SHP77 (cell line): ENCODE measurements at regions not wholly inside any gene's neighbourhood (a gene's known extent, or its start where the extent isn't known, plus 50 kb on each side); places are given as distances from the start of the nearest gene placed in this dataset.
"Not testable (repeated sequence)": the region's sequence is repeated elsewhere in the genome, so short reads cannot be mapped to it uniquely, and the experiment has no call there.

Experiments used
- DNase-seq, 2 experiments: peaks; one replicate each; lab custom pipeline; 2025; lab: John Stamatoyannopoulos, UW

GRCh38 chr9:101991926-101992325, 253.5 kb upstream of the GRIN3A start:
- DNase-seq: no peak

GRCh38 chr9:101977614-101978210, 239.3 kb upstream of the GRIN3A start:
- DNase-seq: peak in 1 of 2 experiments; percentile 16

GRCh38 chr9:101970609-101971008, 232.2 kb upstream of the GRIN3A start:
- no peak for DNase-seq

- no peak for DNase-seq
Measured at GRCh38 chr9:101968392-101968791, 229.9 kb upstream of the GRIN3A start.

- no peak for DNase-seq
Measured at GRCh38 chr9:101966691-101967090, 228.2 kb upstream of the GRIN3A start.

- DNase-seq: no peak
Measured at GRCh38 chr9:101957705-101958104, 219.3 kb upstream of the GRIN3A start.

- no peak for DNase-seq
Measured at GRCh38 chr9:101951598-101951997, 213.2 kb upstream of the GRIN3A start.

- no peak for DNase-seq
Measured at GRCh38 chr9:101931756-101932155, 193.3 kb upstream of the GRIN3A start.

- DNase-seq: no peak
Measured at GRCh38 chr9:101930783-101931182, 192.3 kb upstream of the GRIN3A start.

- DNase-seq: no peak
Measured at GRCh38 chr9:101925498-101925897, 187.1 kb upstream of the GRIN3A start.

- DNase-seq: no peak
Measured at GRCh38 chr9:101923451-101923850, 185.0 kb upstream of the GRIN3A start.

GRCh38 chr9:101916948-101917347, 178.5 kb upstream of the GRIN3A start:
- not testable (repeated sequence) for DNase-seq

GRCh38 chr9:101915482-101915881, 177.0 kb upstream of the GRIN3A start:
- DNase-seq: no peak

GRCh38 chr9:101912698-101913097, 174.3 kb upstream of the GRIN3A start:
- DNase-seq: no peak

GRCh38 chr9:101907466-101907865, 169.0 kb upstream of the GRIN3A start:
- no peak for DNase-seq

GRCh38 chr9:101904845-101905244, 166.4 kb upstream of the GRIN3A start:
- no peak for DNase-seq

- DNase-seq: no peak
Measured at GRCh38 chr9:101902051-101902450, 163.6 kb upstream of the GRIN3A start.

GRCh38 chr9:101897196-101897595, 158.7 kb upstream of the GRIN3A start:
- DNase-seq: no peak

- DNase-seq: no peak
Measured at GRCh38 chr9:101893661-101894646, 155.5 kb upstream of the GRIN3A start.

GRCh38 chr9:101881508-101881907, 143.1 kb upstream of the GRIN3A start:
- no peak for DNase-seq

GRCh38 chr9:101880846-101881245, 142.4 kb upstream of the GRIN3A start:
- no peak for DNase-seq

- DNase-seq: no peak
Measured at GRCh38 chr9:101878734-101879133, 140.3 kb upstream of the GRIN3A start.

GRCh38 chr9:101877439-101877838, 139.0 kb upstream of the GRIN3A start:
- no peak for DNase-seq
